H9 (cell line): ENCODE measurements at regions not wholly inside any gene's neighbourhood (a gene's known extent, or its start where the extent isn't known, plus 50 kb on each side); places are given as distances from the start of the nearest gene placed in this dataset.

Experiments used
- DNase-seq: peaks from one replicate; pipeline ENCODE4 v3.0.0-alpha.2; 2017
- H2AFZ ChIP-seq: one replicate; pipeline ENCODE4 v1.6.1; 2013; ENCODE audit warnings: mild to moderate bottlenecking, low read length, control low read depth, moderate library complexity
- H2AK5ac ChIP-seq: 2 replicates; pipeline ENCODE4 v1.6.1; 2013; ENCODE audit warnings: low read length, control low read depth, mixed read lengths; ENCODE audit not compliant: insufficient read length
- H2BK120ac ChIP-seq: one replicate; pipeline ENCODE4 v1.6.1; 2013; ENCODE audit warnings: low read depth, mild to moderate bottlenecking, low read length, control low read depth, inconsistent platforms; ENCODE audit not compliant: poor library complexity, severe bottlenecking
- H2BK12ac ChIP-seq: 2 replicates; pipeline ENCODE4 v1.6.1; 2013; ENCODE audit warnings: low read length, control low read depth, mixed read lengths, low read depth; ENCODE audit not compliant: insufficient read length
- H2BK15ac ChIP-seq: 2 replicates; pipeline ENCODE4 v1.6.1; 2013; ENCODE audit warnings: low read depth, low read length, control low read depth
- H2BK20ac ChIP-seq: one replicate; pipeline ENCODE4 v1.6.1; 2013; ENCODE audit warnings: low read depth, mild to moderate bottlenecking, low read length, control low read depth, inconsistent platforms; ENCODE audit not compliant: poor library complexity, severe bottlenecking
- H2BK5ac ChIP-seq: 2 replicates; pipeline ENCODE4 v1.6.1; 2013; ENCODE audit warnings: low read length, control low read depth, mixed read lengths; ENCODE audit not compliant: insufficient read length
- H3K14ac ChIP-seq: 2 replicates; pipeline ENCODE4 v1.6.1; 2013; ENCODE audit warnings: low read length, control low read depth; ENCODE audit not compliant: insufficient read depth
- H3K18ac ChIP-seq: 2 replicates; pipeline ENCODE4 v1.6.1; 2013; ENCODE audit warnings: low read depth, mild to moderate bottlenecking, mixed read lengths, low read length, control low read depth; ENCODE audit not compliant: insufficient read length
- H3K23ac ChIP-seq: 2 replicates; pipeline ENCODE4 v1.6.1; 2013; ENCODE audit warnings: low read length, control low read depth, mixed read lengths, low read depth; ENCODE audit not compliant: insufficient read length
- H3K23me2 ChIP-seq: 2 replicates; pipeline ENCODE4 v1.6.1; 2013; ENCODE audit warnings: low read depth, mild to moderate bottlenecking, mixed read lengths, low read length, control low read depth; ENCODE audit not compliant: insufficient read length, poor library complexity, severe bottlenecking
- H3K27ac ChIP-seq: 2 replicates; pipeline ENCODE4 v1.5.1; 2013; ENCODE audit warnings: low read length, control low read depth, mixed read lengths, low read depth; ENCODE audit not compliant: insufficient read length
- H3K27me3 ChIP-seq: 2 replicates; pipeline ENCODE4 v1.6.1; 2013; ENCODE audit warnings: low read length, control low read depth, inconsistent platforms; ENCODE audit not compliant: insufficient read depth
- H3K4ac ChIP-seq: 2 replicates; pipeline ENCODE4 v1.6.1; 2013; ENCODE audit warnings: low read depth, mild to moderate bottlenecking, control low read depth, inconsistent platforms, low read length, moderate library complexity
- H3K4me1 ChIP-seq: 2 replicates; pipeline ENCODE4 v1.6.1; 2013; ENCODE audit warnings: low read length, control low read depth, inconsistent platforms; ENCODE audit not compliant: insufficient read depth
- H3K4me2 ChIP-seq: 2 replicates; pipeline ENCODE4 v1.6.1; 2013; ENCODE audit warnings: low read length, control low read depth, mixed read lengths; ENCODE audit not compliant: insufficient read length, insufficient read depth
- H3K56ac ChIP-seq: 2 replicates; pipeline ENCODE4 v1.6.1; 2013; ENCODE audit warnings: low read depth, mild to moderate bottlenecking, mixed read lengths, low read length, control low read depth; ENCODE audit not compliant: insufficient read length
- H3K79me1 ChIP-seq: 2 replicates; pipeline ENCODE4 v1.6.1; 2013; ENCODE audit warnings: low read depth, mild to moderate bottlenecking, moderate library complexity, low read length, control low read depth, inconsistent platforms; ENCODE audit not compliant: insufficient read depth, poor library complexity, severe bottlenecking
- H3K79me2 ChIP-seq: 2 replicates; pipeline ENCODE4 v1.6.1; 2013; ENCODE audit warnings: low read length, control low read depth, inconsistent platforms; ENCODE audit not compliant: insufficient read depth
- H3K9ac ChIP-seq: 2 replicates; pipeline ENCODE4 v1.6.1; 2013; ENCODE audit warnings: low read length, control low read depth, mixed read lengths; ENCODE audit not compliant: insufficient read length; ENCODE audit errors: extremely low read depth
- H3K9me3 ChIP-seq: one replicate; pipeline ENCODE4 v1.6.1; 2013; ENCODE audit warnings: low read depth, low read length, inconsistent platforms; ENCODE audit not compliant: control insufficient read depth
- H3T11ph ChIP-seq: one replicate; pipeline ENCODE4 v1.6.1; 2013; ENCODE audit warnings: mild to moderate bottlenecking, low read length, control low read depth, inconsistent platforms
- H4K20me1 ChIP-seq: one replicate; pipeline ENCODE4 v1.6.1; 2013; ENCODE audit not compliant: control insufficient read depth, insufficient read length, insufficient read depth
- H4K5ac ChIP-seq: 2 replicates; pipeline ENCODE4 v1.6.1; 2013; ENCODE audit warnings: low read depth, mild to moderate bottlenecking, mixed read lengths, low read length, control low read depth; ENCODE audit not compliant: insufficient read length
- H4K8ac ChIP-seq: replicated peaks from 2 replicates; pipeline ENCODE4 v1.6.1; 2013; ENCODE audit warnings: low read length, control low read depth, mixed read lengths, low read depth; ENCODE audit not compliant: insufficient read length
- H4K91ac ChIP-seq: 2 replicates; pipeline ENCODE4 v1.6.1; 2013; ENCODE audit warnings: low read depth, mild to moderate bottlenecking, moderate library complexity, mixed read lengths, low read length, control low read depth; ENCODE audit not compliant: insufficient read length
- H3K27ac Mint-ChIP-seq, 3 experiments: 2 replicates in 2 of 3; 3 replicates in 1 of 3; pipeline ENCODE4 v1.8.0; 2020 to 2021; ENCODE audit warnings: mixed read lengths in 3 of 3, mild to moderate bottlenecking in 1 of 3, moderate library complexity in 1 of 3
- H3K27me3 Mint-ChIP-seq: 2 replicates; pipeline ENCODE4 v1.8.0; 2021; ENCODE audit warnings: low read depth, mild to moderate bottlenecking, moderate library complexity, mixed read lengths
- H3K36me3 Mint-ChIP-seq, 3 experiments: 2 replicates in 2 of 3; 3 replicates in 1 of 3; pipeline ENCODE4 v1.8.0; 2020 to 2021; ENCODE audit warnings: low read depth in 3 of 3, mixed read lengths in 3 of 3; ENCODE audit not compliant: insufficient read depth in 1 of 3
- H3K4me1 Mint-ChIP-seq, 2 experiments: 2 replicates each; pipeline ENCODE4 v1.8.0; 2020; ENCODE audit warnings: mixed read lengths in 2 of 2
- H3K4me3 Mint-ChIP-seq, 2 experiments: 2 replicates in 1 of 2; 3 replicates in 1 of 2; pipeline ENCODE4 v1.8.0; 2020 to 2021; ENCODE audit warnings: mild to moderate bottlenecking in 2 of 2, mixed read lengths in 2 of 2, moderate library complexity in 1 of 2
- H3K9me3 Mint-ChIP-seq, 2 experiments: 2 replicates in 1 of 2; 3 replicates in 1 of 2; pipeline ENCODE4 v1.8.0; 2020; ENCODE audit warnings: mild to moderate bottlenecking in 2 of 2, mixed read lengths in 2 of 2, moderate library complexity in 1 of 2
- TF ChIP-seq, protein P1 (sequence below): fragments of 200-600 bp; sonication (generic); conservative IDR thresholded peaks from 3 replicates; pipeline ENCODE4 v1.8.0; 2021; ENCODE audit warnings: antibody characterized with exemption, mild to moderate bottlenecking

GRCh38 chr11:22449441-22449840, 111.3 kb downstream of the SLC17A6 start:
- Histone ChIP-seq H3K4me2 (no peak overlapping the region), H2BK5ac (no peak overlapping the region), H3K18ac (no peak overlapping the region), H3K9ac (no peak overlapping the region), H3K27ac (no peak overlapping the region), H3K4ac (no peak overlapping the region), H3K27me3 (no peaks in the 10 kb centered on the region; the same call in 1 of the 2 replicates), H3K23me2 (no peaks in the 10 kb centered on the region), H2BK15ac (no peak overlapping the region), H2AK5ac (no peak overlapping the region), H2BK12ac (no peak overlapping the region), H3T11ph (no peak overlapping the region), H3K23ac (no peak overlapping the region), H2AFZ (no peak overlapping the region), H4K5ac (no peak overlapping the region), H3K4me1 (no peaks in the 10 kb centered on the region; the same call in 1 of the 2 replicates), H4K8ac (no peak overlapping the region), H3K14ac (no peak overlapping the region), H3K79me1 (no peaks in the 10 kb centered on the region), H3K79me2 (no peaks in the 10 kb centered on the region), H3K56ac (no peak overlapping the region), H4K20me1 (no peaks in the 10 kb centered on the region), H4K91ac (no peak overlapping the region), H2BK120ac (no peak overlapping the region), H2BK20ac (no peak overlapping the region), H3K9me3 (no peaks in the 10 kb centered on the region)
- H3K9me3 Mint-ChIP-seq = no peaks in the 10 kb centered on the region
- TF ChIP-seq, protein P1, sequence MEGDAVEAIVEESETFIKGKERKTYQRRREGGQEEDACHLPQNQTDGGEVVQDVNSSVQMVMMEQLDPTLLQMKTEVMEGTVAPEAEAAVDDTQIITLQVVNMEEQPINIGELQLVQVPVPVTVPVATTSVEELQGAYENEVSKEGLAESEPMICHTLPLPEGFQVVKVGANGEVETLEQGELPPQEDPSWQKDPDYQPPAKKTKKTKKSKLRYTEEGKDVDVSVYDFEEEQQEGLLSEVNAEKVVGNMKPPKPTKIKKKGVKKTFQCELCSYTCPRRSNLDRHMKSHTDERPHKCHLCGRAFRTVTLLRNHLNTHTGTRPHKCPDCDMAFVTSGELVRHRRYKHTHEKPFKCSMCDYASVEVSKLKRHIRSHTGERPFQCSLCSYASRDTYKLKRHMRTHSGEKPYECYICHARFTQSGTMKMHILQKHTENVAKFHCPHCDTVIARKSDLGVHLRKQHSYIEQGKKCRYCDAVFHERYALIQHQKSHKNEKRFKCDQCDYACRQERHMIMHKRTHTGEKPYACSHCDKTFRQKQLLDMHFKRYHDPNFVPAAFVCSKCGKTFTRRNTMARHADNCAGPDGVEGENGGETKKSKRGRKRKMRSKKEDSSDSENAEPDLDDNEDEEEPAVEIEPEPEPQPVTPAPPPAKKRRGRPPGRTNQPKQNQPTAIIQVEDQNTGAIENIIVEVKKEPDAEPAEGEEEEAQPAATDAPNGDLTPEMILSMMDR = no peak
- peaks cover 0 to 2% of the 10 kb centered on the region in 2 experiments; a peak in 1 of 4 replicates for H3K4me1 Mint-ChIP-seq
- peaks cover 30% of the 10 kb centered on the region for H3K27me3 Mint-ChIP-seq
- no peak for DNase-seq
- no peak overlapping the region for H3K4me3 Mint-ChIP-seq
- no peaks in the 10 kb centered on the region for H3K36me3 Mint-ChIP-seq
- no peak overlapping the region for H3K27ac Mint-ChIP-seq
